ENCODE measurements at regions not wholly inside any gene's neighbourhood (a gene's known extent, or its start where the extent isn't known, plus 50 kb on each side); places are given as distances from the start of the nearest gene placed in this dataset.

- no peak for DNase-seq (ENCODE audit: low spot score)
- ATAC-seq, result no peak
Observed at GRCh38 chr18:43481069-43481468, 203.8 kb upstream of the SYT4 start.

- no peak for ATAC-seq
- DNase-seq (ENCODE audit: low spot score), result no peak
Observed at GRCh38 chr18:43482136-43482535, 204.8 kb upstream of the SYT4 start.

GRCh38 chr18:43482600-43482999 is 205.3 kb upstream of the SYT4 start:
- DNase-seq (ENCODE audit: low spot score) (no peak), ATAC-seq (no peak)

GRCh38 chr18:43484710-43485109 is 207.4 kb upstream of the SYT4 start:
- ATAC-seq, result no peak
- DNase-seq (ENCODE audit: low spot score), result no peak

- ATAC-seq (no peak), DNase-seq (ENCODE audit: low spot score) (no peak)
Observed at GRCh38 chr18:43485545-43485963, 208.3 kb upstream of the SYT4 start.

- no peak for ATAC-seq
Observed at GRCh38 chr18:43486462-43486861, 209.2 kb upstream of the SYT4 start.

GRCh38 chr18:43501099-43501498 is 223.8 kb upstream of the SYT4 start:
- DNase-seq (ENCODE audit: low spot score), result no peak
- no peak for ATAC-seq

More at GRCh38 chr18:43486462-43486861, 209.2 kb upstream of the SYT4 start:
- no peak for DNase-seq (ENCODE audit: low spot score)

- no peak for ATAC-seq
- DNase-seq (ENCODE audit: low spot score), result no peak
Observed at GRCh38 chr18:43506935-43507334, 229.6 kb upstream of the SYT4 start.

- DNase-seq (ENCODE audit: low spot score) (no peak), ATAC-seq (no peak)
Observed at GRCh38 chr18:43507842-43508481, 230.7 kb upstream of the SYT4 start.

- ATAC-seq (no peak), DNase-seq (ENCODE audit: low spot score) (no peak)
Observed at GRCh38 chr18:43514747-43515146, 237.5 kb upstream of the SYT4 start.

- no peak for DNase-seq (ENCODE audit: low spot score)
- no peak for ATAC-seq
Observed at GRCh38 chr18:43515481-43515880, 238.2 kb upstream of the SYT4 start.

GRCh38 chr18:43524260-43524659 is 247.0 kb upstream of the SYT4 start:
- DNase-seq (ENCODE audit: low spot score), result no peak
- no peak for ATAC-seq

GRCh38 chr18:43525169-43525568 is 247.9 kb upstream of the SYT4 start:
- ATAC-seq, result peak; percentile 51
- DNase-seq (ENCODE audit: low spot score), result no peak

GRCh38 chr18:43526426-43527145 is 249.3 kb upstream of the SYT4 start:
- DNase-seq (ENCODE audit: low spot score) (no peak), ATAC-seq (no peak)

GRCh38 chr18:43531438-43531837 is 254.1 kb upstream of the SYT4 start:
- ATAC-seq, result no peak
- DNase-seq (ENCODE audit: low spot score), result no peak

- ATAC-seq (no peak), DNase-seq (ENCODE audit: low spot score) (no peak)
Observed at GRCh38 chr18:43533371-43533770, 256.1 kb upstream of the SYT4 start.

GRCh38 chr18:43534511-43534910 is 257.2 kb upstream of the SYT4 start:
- DNase-seq (ENCODE audit: low spot score) (no peak), ATAC-seq (no peak)

- ATAC-seq (no peak), DNase-seq (ENCODE audit: low spot score) (no peak)
Observed at GRCh38 chr18:43539862-43540261, 262.6 kb upstream of the SYT4 start.

- DNase-seq (ENCODE audit: low spot score), result no peak
- ATAC-seq, result no peak
Observed at GRCh38 chr18:43542016-43542415, 264.7 kb upstream of the SYT4 start.

- no peak for ATAC-seq
- no peak for DNase-seq (ENCODE audit: low spot score)
Observed at GRCh38 chr18:43543236-43543635, 265.9 kb upstream of the SYT4 start.

- no peak for DNase-seq (ENCODE audit: low spot score)
- ATAC-seq, result no peak
Observed at GRCh38 chr18:43547456-43547855, 270.2 kb upstream of the SYT4 start.

GRCh38 chr18:43559507-43559906 is 282.2 kb upstream of the SYT4 start:
- no peak for DNase-seq (ENCODE audit: low spot score)
- no peak for ATAC-seq

GRCh38 chr18:43563780-43564179 is 286.5 kb upstream of the SYT4 start:
- ATAC-seq, result peak; percentile 95
- DNase-seq (ENCODE audit: low spot score), result no peak

Data from left lobe of liver (tissue), 2 donors.